ENCODE measurements at regions not wholly inside any gene's neighbourhood (a gene's known extent, or its start where the extent isn't known, plus 50 kb on each side); places are given as distances from the start of the nearest gene placed in this dataset.

DNA sequence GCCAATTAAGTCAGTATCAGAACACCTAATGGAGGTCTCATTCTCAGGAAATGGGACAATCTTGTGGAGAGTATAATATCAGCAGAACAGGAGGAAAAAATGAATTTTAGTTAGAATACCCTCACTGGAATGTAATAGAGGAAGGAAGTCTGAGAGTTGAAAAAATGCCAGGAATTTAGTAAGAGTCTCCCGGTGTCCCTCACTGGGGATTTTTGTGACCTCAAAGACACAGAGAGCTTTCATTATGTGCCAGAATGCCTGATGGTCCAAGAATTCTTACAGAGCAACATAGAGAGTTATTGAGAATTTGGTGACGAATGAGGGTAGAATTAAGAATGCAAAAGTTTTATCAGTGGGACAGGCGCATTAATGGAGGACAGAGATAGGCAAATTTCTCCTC is 443.5 kb upstream of the B3GALT2 start:
- Histone ChIP-seq H3K4me1 (peaks cover 0 to 11% (median 0%) of the 10 kb centered on the region in 4 donors), H3K36me3 (no peaks in the 10 kb centered on the region), H3K4me3 (no peak overlapping the region), H3K27me3 (no peaks in the 10 kb centered on the region), H3K9me3 (no peaks in the 10 kb centered on the region), H3K27ac (no peak overlapping the region)
- peak in 1 of 2 donors; percentile 9 for DNase-seq (ENCODE audit: low spot score in 2 of 2)
- TF ChIP-seq POLR2A (IDR thresholded peaks at IDR 0.05) (no peak), EP300 (IDR thresholded peaks at IDR 0.05) (no peak)
- TF ChIP-seq, protein P1, sequence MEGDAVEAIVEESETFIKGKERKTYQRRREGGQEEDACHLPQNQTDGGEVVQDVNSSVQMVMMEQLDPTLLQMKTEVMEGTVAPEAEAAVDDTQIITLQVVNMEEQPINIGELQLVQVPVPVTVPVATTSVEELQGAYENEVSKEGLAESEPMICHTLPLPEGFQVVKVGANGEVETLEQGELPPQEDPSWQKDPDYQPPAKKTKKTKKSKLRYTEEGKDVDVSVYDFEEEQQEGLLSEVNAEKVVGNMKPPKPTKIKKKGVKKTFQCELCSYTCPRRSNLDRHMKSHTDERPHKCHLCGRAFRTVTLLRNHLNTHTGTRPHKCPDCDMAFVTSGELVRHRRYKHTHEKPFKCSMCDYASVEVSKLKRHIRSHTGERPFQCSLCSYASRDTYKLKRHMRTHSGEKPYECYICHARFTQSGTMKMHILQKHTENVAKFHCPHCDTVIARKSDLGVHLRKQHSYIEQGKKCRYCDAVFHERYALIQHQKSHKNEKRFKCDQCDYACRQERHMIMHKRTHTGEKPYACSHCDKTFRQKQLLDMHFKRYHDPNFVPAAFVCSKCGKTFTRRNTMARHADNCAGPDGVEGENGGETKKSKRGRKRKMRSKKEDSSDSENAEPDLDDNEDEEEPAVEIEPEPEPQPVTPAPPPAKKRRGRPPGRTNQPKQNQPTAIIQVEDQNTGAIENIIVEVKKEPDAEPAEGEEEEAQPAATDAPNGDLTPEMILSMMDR (IDR thresholded peaks at IDR 0.05), result no peak
- WGBS, 2 donors, result 22 to 27% methylated on average over 3 of the region's 3 CpGs

DNA sequence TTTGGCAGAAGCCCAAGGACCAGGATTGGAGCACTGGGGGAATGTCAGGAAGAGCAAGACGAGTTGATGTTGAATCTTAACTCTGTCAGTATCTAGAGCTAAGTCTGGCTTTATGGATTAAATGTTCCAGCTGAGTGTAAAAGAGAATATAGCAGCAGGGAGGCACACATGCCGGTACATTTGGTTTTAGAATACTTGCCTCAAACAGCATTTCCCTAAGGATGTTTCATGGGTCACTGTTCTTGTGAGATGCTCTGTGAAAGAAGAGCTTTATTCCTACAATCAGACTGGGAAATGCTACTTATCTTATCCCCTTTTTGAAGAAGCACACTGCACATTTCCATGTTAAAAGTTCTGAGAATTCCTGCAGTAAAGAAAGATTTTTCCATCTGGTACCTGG is 440.3 kb upstream of the B3GALT2 start:
- Histone ChIP-seq H3K4me1 (peaks cover 0 to 11% (median 0%) of the 10 kb centered on the region in 4 donors), H3K9me3 (no peaks in the 10 kb centered on the region), H3K27ac (no peak overlapping the region), H3K4me3 (no peak overlapping the region), H3K27me3 (no peaks in the 10 kb centered on the region), H3K36me3 (no peaks in the 10 kb centered on the region)
- WGBS, 2 donors, result 71 to 77% methylated on average over 2 of the region's 2 CpGs
- TF ChIP-seq POLR2A (IDR thresholded peaks at IDR 0.05) (no peak), EP300 (IDR thresholded peaks at IDR 0.05) (no peak)
- TF ChIP-seq, protein P1 (IDR thresholded peaks at IDR 0.05), result no peak
- DNase-seq (ENCODE audit: low spot score in 2 of 2), result no peak

DNA sequence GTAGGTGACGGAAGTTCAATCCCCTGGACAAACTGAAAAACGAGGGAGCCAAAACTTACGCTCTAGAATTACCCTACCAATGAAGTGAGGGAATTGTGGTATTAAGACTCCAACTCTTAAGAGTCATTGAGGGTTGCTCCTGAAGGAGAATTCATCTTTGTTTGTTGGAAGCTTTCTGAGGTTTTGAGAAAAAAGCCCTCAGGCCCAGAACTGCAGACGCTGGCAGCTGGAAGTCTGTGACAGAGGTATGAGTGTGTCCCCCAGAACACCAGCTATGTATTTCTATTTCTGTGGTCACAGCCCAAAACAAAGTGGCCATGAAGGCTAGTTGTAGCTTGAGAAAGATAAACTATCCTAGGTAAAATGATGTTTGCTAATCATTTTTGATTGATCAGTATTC is 438.8 kb upstream of the B3GALT2 start:
- Histone ChIP-seq H3K4me3 (no peak overlapping the region), H3K9me3 (no peaks in the 10 kb centered on the region), H3K27me3 (no peaks in the 10 kb centered on the region), H3K36me3 (no peaks in the 10 kb centered on the region), H3K27ac (no peak overlapping the region), H3K4me1 (peaks cover 0 to 11% (median 0%) of the 10 kb centered on the region in 4 donors)
- WGBS, 2 donors, result 48 to 56% methylated on average over 4 of the region's 4 CpGs
- DNase-seq (ENCODE audit: low spot score in 2 of 2), result no peak
- TF ChIP-seq POLR2A (IDR thresholded peaks at IDR 0.05), result no peak
- TF ChIP-seq, protein P1 (IDR thresholded peaks at IDR 0.05), result no peak
- no peak for TF ChIP-seq EP300 (IDR thresholded peaks at IDR 0.05)

DNA sequence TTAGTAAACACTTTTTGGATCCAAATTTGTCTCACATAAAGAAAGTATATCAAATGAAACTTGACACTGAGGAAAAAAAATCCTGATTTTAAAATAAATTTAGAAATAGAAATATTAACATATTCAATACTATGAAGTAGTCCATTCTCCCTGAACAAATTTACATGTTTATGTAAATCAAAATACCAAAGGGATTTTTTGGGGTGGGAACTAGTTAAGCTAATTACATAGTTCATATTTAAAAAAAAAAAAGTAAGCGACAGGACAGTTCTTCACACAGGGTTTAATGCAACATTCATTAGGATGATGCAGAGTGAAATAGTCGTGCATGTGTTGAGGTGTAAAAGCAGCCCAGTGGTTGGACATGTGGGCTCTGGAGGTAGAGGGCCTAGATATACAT is 433.5 kb upstream of the B3GALT2 start:
- no peaks in the 10 kb centered on the region for H3K9me3 ChIP-seq
- TF ChIP-seq POLR2A (IDR thresholded peaks at IDR 0.05) (no peak), EP300 (IDR thresholded peaks at IDR 0.05) (no peak)
- TF ChIP-seq, protein P1 (IDR thresholded peaks at IDR 0.05), result no peak
- H3K27me3 ChIP-seq, result no peaks in the 10 kb centered on the region

DNA sequence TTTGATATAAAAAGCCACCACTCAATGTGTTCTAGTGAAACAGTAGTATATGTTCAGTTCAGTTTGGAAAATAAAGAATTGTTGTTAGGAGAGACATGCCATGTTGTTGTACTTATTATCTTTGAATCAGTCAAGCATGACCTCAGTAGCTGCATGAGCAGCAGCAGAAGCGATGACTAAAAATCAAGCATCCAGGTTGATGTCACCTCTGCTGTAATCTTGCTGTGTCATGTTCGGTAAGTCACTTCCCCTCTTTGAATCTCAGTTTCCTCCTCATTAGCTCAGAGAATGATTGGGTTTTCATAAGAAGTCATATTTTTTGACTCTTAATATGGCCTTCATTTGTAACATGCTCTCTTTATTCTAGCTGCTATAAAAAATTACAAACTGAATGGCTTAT is 428.4 kb upstream of the B3GALT2 start:
- Histone ChIP-seq H3K36me3 (no peaks in the 10 kb centered on the region), H3K4me1 (no peaks in the 10 kb centered on the region), H3K4me3 (no peak overlapping the region), H3K9me3 (no peaks in the 10 kb centered on the region), H3K27me3 (no peaks in the 10 kb centered on the region), H3K27ac (no peak overlapping the region)
- TF ChIP-seq EP300 (IDR thresholded peaks at IDR 0.05) (no peak), POLR2A (IDR thresholded peaks at IDR 0.05) (no peak)
- TF ChIP-seq, protein P1 (IDR thresholded peaks at IDR 0.05), result no peak
- no peak for DNase-seq (ENCODE audit: low spot score in 2 of 2)
- 83 to 88% methylated on average over 2 of the region's 2 CpGs for WGBS, 2 donors

More for the DNA sequence above, 433.5 kb upstream of the B3GALT2 start:
- Histone ChIP-seq H3K27ac (no peak overlapping the region), H3K36me3 (no peaks in the 10 kb centered on the region), H3K4me1 (no peaks in the 10 kb centered on the region), H3K4me3 (no peak overlapping the region)
- no peak for DNase-seq (ENCODE audit: low spot score in 2 of 2)
- 92 to 93% methylated on average over 2 of the region's 2 CpGs for whole genome bisulfite sequencing, 2 donors
